ENCODE measurements at regions not wholly inside any gene's neighbourhood (a gene's known extent, or its start where the extent isn't known, plus 50 kb on each side); places are given as distances from the start of the nearest gene placed in this dataset.

GRCh38 chr1:60421965-60422364 is 348.4 kb upstream of the C1orf87 start:
- Histone ChIP-seq H3K27me3 (ENCODE audit: insufficient read depth, low read depth, low read length) (no peaks in the 10 kb centered on the region), H3F3A (ENCODE audit: insufficient read depth, low read length, poor library complexity, severe bottlenecking) (no peaks in the 10 kb centered on the region), H3K9ac (ENCODE audit: low read length) (no peak overlapping the region), H4K20me1 (ENCODE audit: insufficient read depth) (no peaks in the 10 kb centered on the region), H3K36me3 (ENCODE audit: insufficient read depth, low read length) (no peaks in the 10 kb centered on the region), H3K4me3 (ENCODE audit: low read length) (no peak overlapping the region), H3K9me3 (ENCODE audit: low read length) (peaks cover 6% of the 10 kb centered on the region), H2AFZ (ENCODE audit: low read depth, low read length) (no peak overlapping the region), H3K9me2 (ENCODE audit: insufficient read depth, low read length) (no peaks in the 10 kb centered on the region), H3K4me2 (ENCODE audit: low read length) (no peak overlapping the region), H3K79me2 (replicated peaks; ENCODE audit: insufficient read depth, low read length) (no peaks in the 10 kb centered on the region), H3K27ac (ENCODE audit: low read length) (no peak overlapping the region)
- TF ChIP-seq CTCF (IDR thresholded peaks at IDR 0.05; ENCODE audit: poor library complexity, severe bottlenecking) (no peak), TAF1 (IDR thresholded peaks at IDR 0.05; ENCODE audit: low read depth) (no peak), SMC3 (conservative IDR thresholded peaks at IDR 0.05; ENCODE audit: poor library complexity) (no peak)
- TF ChIP-seq, protein P1, sequence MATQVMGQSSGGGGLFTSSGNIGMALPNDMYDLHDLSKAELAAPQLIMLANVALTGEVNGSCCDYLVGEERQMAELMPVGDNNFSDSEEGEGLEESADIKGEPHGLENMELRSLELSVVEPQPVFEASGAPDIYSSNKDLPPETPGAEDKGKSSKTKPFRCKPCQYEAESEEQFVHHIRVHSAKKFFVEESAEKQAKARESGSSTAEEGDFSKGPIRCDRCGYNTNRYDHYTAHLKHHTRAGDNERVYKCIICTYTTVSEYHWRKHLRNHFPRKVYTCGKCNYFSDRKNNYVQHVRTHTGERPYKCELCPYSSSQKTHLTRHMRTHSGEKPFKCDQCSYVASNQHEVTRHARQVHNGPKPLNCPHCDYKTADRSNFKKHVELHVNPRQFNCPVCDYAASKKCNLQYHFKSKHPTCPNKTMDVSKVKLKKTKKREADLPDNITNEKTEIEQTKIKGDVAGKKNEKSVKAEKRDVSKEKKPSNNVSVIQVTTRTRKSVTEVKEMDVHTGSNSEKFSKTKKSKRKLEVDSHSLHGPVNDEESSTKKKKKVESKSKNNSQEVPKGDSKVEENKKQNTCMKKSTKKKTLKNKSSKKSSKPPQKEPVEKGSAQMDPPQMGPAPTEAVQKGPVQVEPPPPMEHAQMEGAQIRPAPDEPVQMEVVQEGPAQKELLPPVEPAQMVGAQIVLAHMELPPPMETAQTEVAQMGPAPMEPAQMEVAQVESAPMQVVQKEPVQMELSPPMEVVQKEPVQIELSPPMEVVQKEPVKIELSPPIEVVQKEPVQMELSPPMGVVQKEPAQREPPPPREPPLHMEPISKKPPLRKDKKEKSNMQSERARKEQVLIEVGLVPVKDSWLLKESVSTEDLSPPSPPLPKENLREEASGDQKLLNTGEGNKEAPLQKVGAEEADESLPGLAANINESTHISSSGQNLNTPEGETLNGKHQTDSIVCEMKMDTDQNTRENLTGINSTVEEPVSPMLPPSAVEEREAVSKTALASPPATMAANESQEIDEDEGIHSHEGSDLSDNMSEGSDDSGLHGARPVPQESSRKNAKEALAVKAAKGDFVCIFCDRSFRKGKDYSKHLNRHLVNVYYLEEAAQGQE (IDR thresholded peaks at IDR 0.05; ENCODE audit: borderline replicate concordance), result no peak

DNA sequence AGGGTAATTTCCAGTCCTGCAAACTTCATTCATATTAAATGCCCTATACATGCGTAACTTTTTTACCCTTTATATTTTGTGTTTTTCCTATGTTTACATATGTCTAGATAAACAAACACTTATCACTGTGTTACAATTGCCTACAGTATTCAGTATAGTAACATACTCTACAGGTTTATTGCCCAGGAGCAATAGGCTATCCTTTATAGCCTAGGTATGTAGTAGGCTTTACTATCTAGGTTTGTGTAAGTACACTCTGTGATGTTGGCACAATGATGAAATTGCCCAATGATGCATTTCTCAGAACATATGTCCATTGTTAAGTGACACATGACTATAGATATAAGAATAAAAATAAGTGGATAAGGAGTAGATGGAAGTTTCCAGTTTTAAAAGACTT is 345.5 kb upstream of the C1orf87 start:
- no peak overlapping the region for H3K9ac ChIP-seq (ENCODE audit: low read length)
- H2AFZ ChIP-seq (ENCODE audit: low read depth, low read length), result no peak overlapping the region
- H3K36me3 ChIP-seq (ENCODE audit: insufficient read depth, low read length), result no peaks in the 10 kb centered on the region
- no peaks in the 10 kb centered on the region for H3K9me2 ChIP-seq (ENCODE audit: insufficient read depth, low read length)
- H3K27ac ChIP-seq (ENCODE audit: low read length), result no peak overlapping the region
- no peaks in the 10 kb centered on the region for H3K79me2 ChIP-seq (replicated peaks; ENCODE audit: insufficient read depth, low read length)
- no peaks in the 10 kb centered on the region for H3F3A ChIP-seq (ENCODE audit: insufficient read depth, low read length, poor library complexity, severe bottlenecking)
- TF ChIP-seq CTCF (IDR thresholded peaks at IDR 0.05; ENCODE audit: poor library complexity, severe bottlenecking), result no peak
- H3K4me3 ChIP-seq (ENCODE audit: low read length), result no peak overlapping the region
- no peaks in the 10 kb centered on the region for H4K20me1 ChIP-seq (ENCODE audit: insufficient read depth)
- no peak overlapping the region for H3K4me2 ChIP-seq (ENCODE audit: low read length)
- no peaks in the 10 kb centered on the region for H3K9me3 ChIP-seq (ENCODE audit: low read length)
- H3K27me3 ChIP-seq (ENCODE audit: insufficient read depth, low read depth, low read length), result no peaks in the 10 kb centered on the region

- no peaks in the 10 kb centered on the region for H3K9me3 ChIP-seq (ENCODE audit: low read length)
- H2AFZ ChIP-seq (ENCODE audit: low read depth, low read length), result no peak overlapping the region
- H3K4me3 ChIP-seq (ENCODE audit: low read length), result no peak overlapping the region
- H3K9ac ChIP-seq (ENCODE audit: low read length), result no peak overlapping the region
- no peaks in the 10 kb centered on the region for H3K9me2 ChIP-seq (ENCODE audit: insufficient read depth, low read length)
- no peaks in the 10 kb centered on the region for H3K79me2 ChIP-seq (replicated peaks; ENCODE audit: insufficient read depth, low read length)
- no peak overlapping the region for H3K27ac ChIP-seq (ENCODE audit: low read length)
- no peak for TF ChIP-seq CTCF (IDR thresholded peaks at IDR 0.05; ENCODE audit: poor library complexity, severe bottlenecking)
- no peak for TF ChIP-seq SMC3 (conservative IDR thresholded peaks at IDR 0.05; ENCODE audit: poor library complexity)
- TF ChIP-seq TAF1 (IDR thresholded peaks at IDR 0.05; ENCODE audit: low read depth), result no peak
- no peak for TF ChIP-seq MXI1 (conservative IDR thresholded peaks at IDR 0.05; ENCODE audit: poor library complexity, severe bottlenecking)
- TF ChIP-seq EP300 (conservative IDR thresholded peaks at IDR 0.05; ENCODE audit: poor library complexity, severe bottlenecking), result no peak
- TF ChIP-seq EZH2 (IDR thresholded peaks at IDR 0.05; ENCODE audit: borderline replicate concordance, insufficient read depth, low read length, poor library complexity, severe bottlenecking), result no peak
- TF ChIP-seq, protein P1 (IDR thresholded peaks at IDR 0.05; ENCODE audit: borderline replicate concordance), result no peak
- no peak for TF ChIP-seq RAD21 (conservative IDR thresholded peaks at IDR 0.05)
- H3K4me2 ChIP-seq (ENCODE audit: low read length), result no peak overlapping the region
- H3K27me3 ChIP-seq (ENCODE audit: insufficient read depth, low read depth, low read length), result no peaks in the 10 kb centered on the region
- no peaks in the 10 kb centered on the region for H3K36me3 ChIP-seq (ENCODE audit: insufficient read depth, low read length)
- no peaks in the 10 kb centered on the region for H3F3A ChIP-seq (ENCODE audit: insufficient read depth, low read length, poor library complexity, severe bottlenecking)
- H4K20me1 ChIP-seq (ENCODE audit: insufficient read depth), result no peaks in the 10 kb centered on the region
Observed at GRCh38 chr1:60415696-60416095, 342.1 kb upstream of the C1orf87 start.
